H9 (cell line): ENCODE measurements at regions not wholly inside any gene's neighbourhood (a gene's known extent, or its start where the extent isn't known, plus 50 kb on each side); places are given as distances from the start of the nearest gene placed in this dataset.

Source experiments
- DNase-seq: peaks from one replicate; pipeline ENCODE4 v3.0.0-alpha.2; 2017
- H2AFZ ChIP-seq: one replicate; pipeline ENCODE4 v1.6.1; 2013; ENCODE audit warnings: mild to moderate bottlenecking, low read length, control low read depth, moderate library complexity
- H2AK5ac ChIP-seq: 2 replicates; pipeline ENCODE4 v1.6.1; 2013; ENCODE audit warnings: low read length, control low read depth, mixed read lengths; ENCODE audit not compliant: insufficient read length
- H2BK120ac ChIP-seq: one replicate; pipeline ENCODE4 v1.6.1; 2013; ENCODE audit warnings: low read depth, mild to moderate bottlenecking, low read length, control low read depth, inconsistent platforms; ENCODE audit not compliant: poor library complexity, severe bottlenecking
- H2BK12ac ChIP-seq: 2 replicates; pipeline ENCODE4 v1.6.1; 2013; ENCODE audit warnings: low read length, control low read depth, mixed read lengths, low read depth; ENCODE audit not compliant: insufficient read length
- H2BK15ac ChIP-seq: 2 replicates; pipeline ENCODE4 v1.6.1; 2013; ENCODE audit warnings: low read depth, low read length, control low read depth
- H2BK20ac ChIP-seq: one replicate; pipeline ENCODE4 v1.6.1; 2013; ENCODE audit warnings: low read depth, mild to moderate bottlenecking, low read length, control low read depth, inconsistent platforms; ENCODE audit not compliant: poor library complexity, severe bottlenecking
- H2BK5ac ChIP-seq: 2 replicates; pipeline ENCODE4 v1.6.1; 2013; ENCODE audit warnings: low read length, control low read depth, mixed read lengths; ENCODE audit not compliant: insufficient read length
- H3K14ac ChIP-seq: 2 replicates; pipeline ENCODE4 v1.6.1; 2013; ENCODE audit warnings: low read length, control low read depth; ENCODE audit not compliant: insufficient read depth
- H3K18ac ChIP-seq: 2 replicates; pipeline ENCODE4 v1.6.1; 2013; ENCODE audit warnings: low read depth, mild to moderate bottlenecking, mixed read lengths, low read length, control low read depth; ENCODE audit not compliant: insufficient read length
- H3K23ac ChIP-seq: 2 replicates; pipeline ENCODE4 v1.6.1; 2013; ENCODE audit warnings: low read length, control low read depth, mixed read lengths, low read depth; ENCODE audit not compliant: insufficient read length
- H3K23me2 ChIP-seq: 2 replicates; pipeline ENCODE4 v1.6.1; 2013; ENCODE audit warnings: low read depth, mild to moderate bottlenecking, mixed read lengths, low read length, control low read depth; ENCODE audit not compliant: insufficient read length, poor library complexity, severe bottlenecking
- H3K27ac ChIP-seq: 2 replicates; pipeline ENCODE4 v1.5.1; 2013; ENCODE audit warnings: low read length, control low read depth, mixed read lengths, low read depth; ENCODE audit not compliant: insufficient read length
- H3K27me3 ChIP-seq: 2 replicates; pipeline ENCODE4 v1.6.1; 2013; ENCODE audit warnings: low read length, control low read depth, inconsistent platforms; ENCODE audit not compliant: insufficient read depth
- H3K4ac ChIP-seq: 2 replicates; pipeline ENCODE4 v1.6.1; 2013; ENCODE audit warnings: low read depth, mild to moderate bottlenecking, control low read depth, inconsistent platforms, low read length, moderate library complexity
- H3K4me1 ChIP-seq: 2 replicates; pipeline ENCODE4 v1.6.1; 2013; ENCODE audit warnings: low read length, control low read depth, inconsistent platforms; ENCODE audit not compliant: insufficient read depth
- H3K4me2 ChIP-seq: 2 replicates; pipeline ENCODE4 v1.6.1; 2013; ENCODE audit warnings: low read length, control low read depth, mixed read lengths; ENCODE audit not compliant: insufficient read length, insufficient read depth
- H3K56ac ChIP-seq: 2 replicates; pipeline ENCODE4 v1.6.1; 2013; ENCODE audit warnings: low read depth, mild to moderate bottlenecking, mixed read lengths, low read length, control low read depth; ENCODE audit not compliant: insufficient read length
- H3K79me1 ChIP-seq: 2 replicates; pipeline ENCODE4 v1.6.1; 2013; ENCODE audit warnings: low read depth, mild to moderate bottlenecking, moderate library complexity, low read length, control low read depth, inconsistent platforms; ENCODE audit not compliant: insufficient read depth, poor library complexity, severe bottlenecking
- H3K79me2 ChIP-seq: 2 replicates; pipeline ENCODE4 v1.6.1; 2013; ENCODE audit warnings: low read length, control low read depth, inconsistent platforms; ENCODE audit not compliant: insufficient read depth
- H3K9ac ChIP-seq: 2 replicates; pipeline ENCODE4 v1.6.1; 2013; ENCODE audit warnings: low read length, control low read depth, mixed read lengths; ENCODE audit not compliant: insufficient read length; ENCODE audit errors: extremely low read depth
- H3K9me3 ChIP-seq: one replicate; pipeline ENCODE4 v1.6.1; 2013; ENCODE audit warnings: low read depth, low read length, inconsistent platforms; ENCODE audit not compliant: control insufficient read depth
- H3T11ph ChIP-seq: one replicate; pipeline ENCODE4 v1.6.1; 2013; ENCODE audit warnings: mild to moderate bottlenecking, low read length, control low read depth, inconsistent platforms
- H4K20me1 ChIP-seq: one replicate; pipeline ENCODE4 v1.6.1; 2013; ENCODE audit not compliant: control insufficient read depth, insufficient read length, insufficient read depth
- H4K5ac ChIP-seq: 2 replicates; pipeline ENCODE4 v1.6.1; 2013; ENCODE audit warnings: low read depth, mild to moderate bottlenecking, mixed read lengths, low read length, control low read depth; ENCODE audit not compliant: insufficient read length
- H4K8ac ChIP-seq: replicated peaks from 2 replicates; pipeline ENCODE4 v1.6.1; 2013; ENCODE audit warnings: low read length, control low read depth, mixed read lengths, low read depth; ENCODE audit not compliant: insufficient read length
- H4K91ac ChIP-seq: 2 replicates; pipeline ENCODE4 v1.6.1; 2013; ENCODE audit warnings: low read depth, mild to moderate bottlenecking, moderate library complexity, mixed read lengths, low read length, control low read depth; ENCODE audit not compliant: insufficient read length
- H3K27ac Mint-ChIP-seq, 3 experiments: 2 replicates in 2 of 3; 3 replicates in 1 of 3; pipeline ENCODE4 v1.8.0; 2020 to 2021; ENCODE audit warnings: mixed read lengths in 3 of 3, mild to moderate bottlenecking in 1 of 3, moderate library complexity in 1 of 3
- H3K27me3 Mint-ChIP-seq: 2 replicates; pipeline ENCODE4 v1.8.0; 2021; ENCODE audit warnings: low read depth, mild to moderate bottlenecking, moderate library complexity, mixed read lengths
- H3K36me3 Mint-ChIP-seq, 3 experiments: 2 replicates in 2 of 3; 3 replicates in 1 of 3; pipeline ENCODE4 v1.8.0; 2020 to 2021; ENCODE audit warnings: low read depth in 3 of 3, mixed read lengths in 3 of 3; ENCODE audit not compliant: insufficient read depth in 1 of 3
- H3K4me1 Mint-ChIP-seq, 2 experiments: 2 replicates each; pipeline ENCODE4 v1.8.0; 2020; ENCODE audit warnings: mixed read lengths in 2 of 2
- H3K4me3 Mint-ChIP-seq, 2 experiments: 2 replicates in 1 of 2; 3 replicates in 1 of 2; pipeline ENCODE4 v1.8.0; 2020 to 2021; ENCODE audit warnings: mild to moderate bottlenecking in 2 of 2, mixed read lengths in 2 of 2, moderate library complexity in 1 of 2
- H3K9me3 Mint-ChIP-seq, 2 experiments: 2 replicates in 1 of 2; 3 replicates in 1 of 2; pipeline ENCODE4 v1.8.0; 2020; ENCODE audit warnings: mild to moderate bottlenecking in 2 of 2, mixed read lengths in 2 of 2, moderate library complexity in 1 of 2
- CTCF ChIP-seq: fragments of 200-600 bp; sonication (generic); conservative IDR thresholded peaks from 3 replicates; pipeline ENCODE4 v1.8.0; 2021; ENCODE audit warnings: antibody characterized with exemption, mild to moderate bottlenecking
- WGBS: extraction: QIAGEN DNeasy Blood & Tissue Kit; methylation state at CpG from one replicate; pipeline ENCODE4 v1.1.7; 2013; ENCODE audit warnings: missing lambda C conversion rate, low lambda C conversion rate, mixed read lengths; ENCODE audit not compliant: insufficient read length; ENCODE audit errors: extremely low coverage; 5-methylcytosine and 5-hydroxymethylcytosine counted together

- H3K14ac ChIP-seq = no peak overlapping the region
- no peak overlapping the region for H3K18ac ChIP-seq
- no peak overlapping the region; a peak in 1 of 7 replicates for H3K27ac Mint-ChIP-seq
- H3K23ac ChIP-seq = no peak overlapping the region
- H2BK12ac ChIP-seq = no peak overlapping the region
- no peaks in the 10 kb centered on the region for H3K9me3 ChIP-seq
- no peak overlapping the region for H2AFZ ChIP-seq
- no peaks in the 10 kb centered on the region for H3K9me3 Mint-ChIP-seq
- peaks cover 32 to 41% of the 10 kb centered on the region in 2 experiments for H3K4me1 Mint-ChIP-seq
- H3K27me3 Mint-ChIP-seq = peaks cover 26% of the 10 kb centered on the region
- no peaks in the 10 kb centered on the region; the same call in 1 of the 2 replicates for H3K4me1 ChIP-seq
- no peak overlapping the region for H4K8ac ChIP-seq
- H3K23me2 ChIP-seq = no peaks in the 10 kb centered on the region
- H3K27ac ChIP-seq = no peak overlapping the region
- no peak overlapping the region for H3K4me3 Mint-ChIP-seq
- H3K79me1 ChIP-seq = no peaks in the 10 kb centered on the region
- no peak overlapping the region for H3K4me2 ChIP-seq
- no peak for TF ChIP-seq CTCF
- H3K27me3 ChIP-seq = no peaks in the 10 kb centered on the region
- no peak overlapping the region for H3T11ph ChIP-seq
- H3K56ac ChIP-seq = no peak overlapping the region
- no CpG with 5 or more reads among the region's 18 CpGs for WGBS
- no peak for DNase-seq
- H4K5ac ChIP-seq = no peak overlapping the region
- H2BK15ac ChIP-seq = no peak overlapping the region
- H2BK120ac ChIP-seq = no peak overlapping the region
- peaks cover 0 to 2% (median 0%) of the 10 kb centered on the region in 3 experiments; a peak in 3 of 7 replicates for H3K36me3 Mint-ChIP-seq
- H2BK20ac ChIP-seq = no peak overlapping the region
- no peak overlapping the region for H2AK5ac ChIP-seq
- no peak overlapping the region for H3K9ac ChIP-seq
- H2BK5ac ChIP-seq = no peak overlapping the region
- H3K4ac ChIP-seq = no peak overlapping the region
- H4K91ac ChIP-seq = no peak overlapping the region
- H3K79me2 ChIP-seq = no peaks in the 10 kb centered on the region
- no peaks in the 10 kb centered on the region for H4K20me1 ChIP-seq
These were observed 66.5 kb upstream of the IRX4 start for GRCh38 chr5:1949253-1949652.
